DND-41 (cell line): ENCODE measurements at regions not wholly inside any gene's neighbourhood (a gene's known extent, or its start where the extent isn't known, plus 50 kb on each side); places are given as distances from the start of the nearest gene placed in this dataset.

Experiments
- ATAC-seq: fragments of 200-7000 bp; cut with Tn5 transposase; 3 replicates; pipeline ENCODE4 v1.9.1; 2021; ENCODE audit warnings: low read depth; ENCODE audit not compliant: insufficient read depth
- DNase-seq: peaks from one replicate; pipeline ENCODE4 v3.0.0-alpha.2; 2020
- H2AFZ ChIP-seq: 2 replicates; pipeline ENCODE4 v1.6.0; 2012; ENCODE audit warnings: low read depth, low read length
- H3K27ac ChIP-seq: 2 replicates; pipeline ENCODE4 v1.5.1; 2012; ENCODE audit warnings: low read length, inconsistent platforms
- H3K27me3 ChIP-seq: fragments of 200-600 bp; sonication (generic); 2 replicates; pipeline ENCODE4 v1.6.0; 2012; ENCODE audit warnings: low read length, mild to moderate bottlenecking, inconsistent platforms; ENCODE audit not compliant: insufficient read depth, poor library complexity
- H3K36me3 ChIP-seq: 2 replicates; pipeline ENCODE4 v1.5.1; 2012; ENCODE audit warnings: low read length, inconsistent platforms; ENCODE audit not compliant: insufficient read depth
- H3K4me1 ChIP-seq: 2 replicates; pipeline ENCODE4 v1.5.1; 2012; ENCODE audit warnings: mild to moderate bottlenecking, low read length; ENCODE audit not compliant: insufficient read depth
- H3K4me2 ChIP-seq: 2 replicates; pipeline ENCODE4 v1.6.0; 2012; ENCODE audit warnings: mild to moderate bottlenecking, moderate library complexity, low read length, inconsistent platforms; ENCODE audit not compliant: insufficient read depth
- H3K4me3 ChIP-seq, 2 experiments: fragments of 200-600 bp in 1 of 2; shearing (Covaris generic) in 1 of 2; 2 replicates each; pipeline ENCODE4 v1.5.1; 2012 to 2016; ENCODE audit warnings: inconsistent platforms in 2 of 2, low read length in 2 of 2, mild to moderate bottlenecking in 2 of 2, low read depth in 1 of 2, moderate library complexity in 1 of 2
- H3K79me2 ChIP-seq: 2 replicates; pipeline ENCODE4 v1.6.0; 2012; ENCODE audit warnings: low read length, inconsistent platforms; ENCODE audit not compliant: insufficient read depth
- H3K9ac ChIP-seq: 2 replicates; pipeline ENCODE4 v1.6.0; 2012; ENCODE audit warnings: low read depth, mild to moderate bottlenecking, inconsistent platforms, low read length, moderate library complexity
- H3K9me3 ChIP-seq: 2 replicates; pipeline ENCODE4 v1.5.1; 2012; ENCODE audit warnings: low read length, moderate library complexity, mild to moderate bottlenecking, inconsistent platforms; ENCODE audit not compliant: insufficient read depth, severe bottlenecking
- H4K20me1 ChIP-seq: 2 replicates; pipeline ENCODE4 v1.6.0; 2012; ENCODE audit warnings: low read length; ENCODE audit not compliant: insufficient read depth
- EZH2 ChIP-seq: IDR thresholded peaks from 3 replicates; pipeline ENCODE4 v1.6.1; 2012; ENCODE audit warnings: borderline replicate concordance, low read depth, mild to moderate bottlenecking, moderate library complexity, low read length, inconsistent platforms; ENCODE audit not compliant: severe bottlenecking
- TF ChIP-seq, protein P1 (sequence below): IDR thresholded peaks from 2 replicates; pipeline ENCODE4 v1.5.1; 2012; ENCODE audit warnings: borderline replicate concordance, low read length, moderate library complexity, mild to moderate bottlenecking; ENCODE audit not compliant: poor library complexity, severe bottlenecking; ENCODE audit errors: extremely low read depth

DNA sequence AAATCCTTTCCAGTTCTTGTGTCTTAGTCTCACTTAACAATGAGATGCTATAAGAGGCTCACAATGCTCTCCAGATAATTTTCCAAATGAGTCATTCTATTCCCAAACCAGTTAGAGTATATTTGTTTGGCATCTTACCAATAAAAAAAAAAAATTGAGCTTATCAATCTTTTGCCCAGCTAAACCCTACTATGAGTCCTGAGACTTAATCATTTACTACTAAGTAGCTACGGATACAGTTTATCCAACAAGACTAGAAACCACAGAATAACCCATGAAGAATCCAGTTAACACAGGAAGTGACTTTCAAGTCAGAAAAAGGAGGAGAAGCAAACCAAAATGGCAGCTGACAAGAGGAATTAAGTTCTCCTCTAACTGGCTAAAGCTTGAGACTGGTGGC lies 330.3 kb upstream of the XYLT1 start:
- TF ChIP-seq, protein P1, sequence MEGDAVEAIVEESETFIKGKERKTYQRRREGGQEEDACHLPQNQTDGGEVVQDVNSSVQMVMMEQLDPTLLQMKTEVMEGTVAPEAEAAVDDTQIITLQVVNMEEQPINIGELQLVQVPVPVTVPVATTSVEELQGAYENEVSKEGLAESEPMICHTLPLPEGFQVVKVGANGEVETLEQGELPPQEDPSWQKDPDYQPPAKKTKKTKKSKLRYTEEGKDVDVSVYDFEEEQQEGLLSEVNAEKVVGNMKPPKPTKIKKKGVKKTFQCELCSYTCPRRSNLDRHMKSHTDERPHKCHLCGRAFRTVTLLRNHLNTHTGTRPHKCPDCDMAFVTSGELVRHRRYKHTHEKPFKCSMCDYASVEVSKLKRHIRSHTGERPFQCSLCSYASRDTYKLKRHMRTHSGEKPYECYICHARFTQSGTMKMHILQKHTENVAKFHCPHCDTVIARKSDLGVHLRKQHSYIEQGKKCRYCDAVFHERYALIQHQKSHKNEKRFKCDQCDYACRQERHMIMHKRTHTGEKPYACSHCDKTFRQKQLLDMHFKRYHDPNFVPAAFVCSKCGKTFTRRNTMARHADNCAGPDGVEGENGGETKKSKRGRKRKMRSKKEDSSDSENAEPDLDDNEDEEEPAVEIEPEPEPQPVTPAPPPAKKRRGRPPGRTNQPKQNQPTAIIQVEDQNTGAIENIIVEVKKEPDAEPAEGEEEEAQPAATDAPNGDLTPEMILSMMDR, result no peak
- TF ChIP-seq EZH2, result no peak
- H4K20me1 ChIP-seq, result no peaks in the 10 kb centered on the region

DNA sequence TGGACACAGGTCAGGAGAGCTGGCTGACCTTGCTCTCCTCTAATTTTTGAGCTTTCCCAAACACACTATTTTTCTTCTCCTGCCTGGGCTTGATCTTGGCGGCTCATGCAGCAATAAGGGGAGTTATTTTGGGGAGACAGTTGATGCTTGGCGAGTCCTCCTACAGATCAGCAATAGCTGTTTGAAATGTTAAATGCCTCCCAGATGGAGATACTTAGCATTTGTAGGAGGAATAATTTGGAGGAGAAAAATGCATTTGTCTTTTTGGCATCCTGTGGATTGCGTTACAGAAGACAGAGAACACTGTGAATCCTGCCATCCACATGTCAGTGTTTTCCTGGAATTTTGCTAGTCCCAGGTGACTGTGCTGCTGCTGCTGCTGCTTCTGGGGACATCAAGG lies 328.0 kb upstream of the XYLT1 start:
- ATAC-seq (no peak), DNase-seq (no peak)
- Histone ChIP-seq H3K4me3 (no peak overlapping the region), H3K9ac (no peak overlapping the region), H3K79me2 (no peaks in the 10 kb centered on the region), H3K27me3 (no peaks in the 10 kb centered on the region), H3K4me2 (no peak overlapping the region), H2AFZ (no peak overlapping the region), H3K36me3 (no peaks in the 10 kb centered on the region), H4K20me1 (no peaks in the 10 kb centered on the region), H3K27ac (no peak overlapping the region), H3K4me1 (no peaks in the 10 kb centered on the region), H3K9me3 (no peaks in the 10 kb centered on the region)
- TF ChIP-seq EZH2, result no peak
- TF ChIP-seq, protein P1, result no peak

More for the DNA sequence above, 330.3 kb upstream of the XYLT1 start:
- no peak for DNase-seq
- no peak overlapping the region for H3K4me2 ChIP-seq
- H3K27ac ChIP-seq, result no peak overlapping the region
- no peaks in the 10 kb centered on the region for H3K4me1 ChIP-seq
- ATAC-seq, result no peak
- H3K9me3 ChIP-seq, result no peaks in the 10 kb centered on the region
- no peaks in the 10 kb centered on the region for H3K36me3 ChIP-seq
- H3K27me3 ChIP-seq, result no peaks in the 10 kb centered on the region
- H3K79me2 ChIP-seq, result no peaks in the 10 kb centered on the region
- no peak overlapping the region for H2AFZ ChIP-seq
- no peak overlapping the region for H3K4me3 ChIP-seq
- no peak overlapping the region for H3K9ac ChIP-seq

- Histone ChIP-seq H3K79me2 (no peaks in the 10 kb centered on the region), H3K4me2 (no peak overlapping the region), H4K20me1 (no peaks in the 10 kb centered on the region), H3K27ac (no peak overlapping the region), H3K36me3 (no peaks in the 10 kb centered on the region), H2AFZ (no peak overlapping the region), H3K4me1 (no peaks in the 10 kb centered on the region), H3K27me3 (no peaks in the 10 kb centered on the region), H3K9ac (no peak overlapping the region), H3K4me3 (no peak overlapping the region), H3K9me3 (no peaks in the 10 kb centered on the region)
- ATAC-seq, result no peak
- no peak for DNase-seq
- TF ChIP-seq, protein P1, result no peak
- no peak for TF ChIP-seq EZH2
These were observed 322.6 kb upstream of the XYLT1 start for GRCh38 chr16:17793354-17793753.

DNA sequence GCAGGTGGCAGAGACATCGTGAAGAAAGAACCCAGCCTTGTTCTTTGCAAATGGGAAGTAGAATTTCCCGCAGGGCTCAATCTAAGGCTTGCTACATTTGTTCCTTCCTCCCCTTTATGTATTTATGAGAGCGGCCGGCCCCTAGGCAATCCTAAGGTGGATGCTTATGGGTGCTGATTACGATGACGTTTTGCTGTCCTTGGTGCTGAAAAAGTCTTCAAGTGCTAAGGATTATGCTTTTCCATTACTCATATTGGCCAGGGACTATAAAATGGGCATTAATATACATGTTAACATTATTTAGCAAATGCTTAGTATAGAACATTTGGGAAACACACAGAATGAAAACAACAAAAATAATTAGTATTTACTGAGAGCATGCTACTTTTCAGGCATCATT lies 313.3 kb upstream of the XYLT1 start:
- no peak overlapping the region for H3K9ac ChIP-seq
- H3K9me3 ChIP-seq, result no peaks in the 10 kb centered on the region
- no peak overlapping the region for H3K4me3 ChIP-seq
- no peaks in the 10 kb centered on the region for H3K4me1 ChIP-seq
- H3K27me3 ChIP-seq, result no peaks in the 10 kb centered on the region
- H3K36me3 ChIP-seq, result no peaks in the 10 kb centered on the region
- no peak overlapping the region for H2AFZ ChIP-seq
- H3K4me2 ChIP-seq, result no peak overlapping the region
- no peaks in the 10 kb centered on the region for H4K20me1 ChIP-seq
- ATAC-seq, result peak; percentile 54; the same call in 2 of the 3 replicates
- peak; percentile 34 for DNase-seq
- no peak overlapping the region for H3K27ac ChIP-seq
- no peaks in the 10 kb centered on the region for H3K79me2 ChIP-seq
- no peak for TF ChIP-seq EZH2
